ENCODE measurements at regions not wholly inside any gene's neighbourhood (a gene's known extent, or its start where the extent isn't known, plus 50 kb on each side); places are given as distances from the start of the nearest gene placed in this dataset.

DNA sequence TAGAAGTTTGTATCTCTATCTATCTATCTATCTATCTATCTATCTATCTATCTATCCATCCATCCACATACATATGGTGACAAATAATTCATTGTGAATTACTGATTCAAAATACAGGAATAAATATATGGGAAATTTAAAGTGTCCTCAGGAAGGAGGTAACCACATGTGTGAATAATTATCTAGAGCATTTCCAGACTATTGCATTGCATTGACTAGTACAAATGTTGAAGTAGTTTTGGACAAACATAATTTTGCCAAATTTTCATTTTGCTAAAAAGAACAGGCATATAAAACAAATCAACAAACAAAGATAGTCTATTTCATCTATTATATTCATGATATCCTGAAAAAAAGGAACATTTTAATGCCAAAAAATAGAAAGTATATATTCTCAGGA is 192.7 kb downstream of the UTRN start:
- ATAC-seq (no peak), DNase-seq (ENCODE audit: low read depth, low spot score) (no peak)
- CTCF ChIA-PET = no interaction called here
- H3K4me1 ChIP-seq (ENCODE audit: control insufficient read depth, insufficient read depth, low read length) = no peaks in the 10 kb centered on the region
- peaks cover 15% of the 10 kb centered on the region for H3K36me3 ChIP-seq (ENCODE audit: control insufficient read depth, insufficient read depth, low read length)
- TF ChIP-seq TCF7L2 (IDR thresholded peaks at IDR 0.05; ENCODE audit: low read depth, low read length) = no peak
- no peak for TF ChIP-seq POLR2AphosphoS5 (IDR thresholded peaks at IDR 0.05; ENCODE audit: low read depth, low read length)
- TF ChIP-seq SIN3A (IDR thresholded peaks at IDR 0.05; ENCODE audit: borderline replicate concordance, insufficient read depth, low read depth, low read length) = no peak
- no peaks in the 10 kb centered on the region for H3K27me3 ChIP-seq (ENCODE audit: control insufficient read depth, insufficient read depth, low read length)
- BruUV-seq (replicated peaks) = no TSS peak
- POLR2A ChIA-PET = interaction anchor here (0.7 kb wide), 1 partner anchor 43 kb away, joined by 3 read pairs; no protein-coding TSS in a partner anchor
- no peaks in the 10 kb centered on the region for H3K9me3 ChIP-seq (ENCODE audit: control insufficient read depth, insufficient read depth, low read depth, low read length)
- in situ Hi-C loops (cut with HindIII; ENCODE audit: low pct_unique_long_range_greater_than_20kb, low sequenced_read_pairs) = loop anchor here (10.0 to 25.0 kb wide), 2 partner anchors 193 to 366 kb away; partner anchors contain the start of gene UTRN
- H3K27ac ChIP-seq (ENCODE audit: low read length) = no peak overlapping the region
- no peak overlapping the region for H3K4me3 ChIP-seq (ENCODE audit: low read depth in 2 of 2, low read length in 2 of 2)
- intact Hi-C loops (cut with micrococcal nuclease; ENCODE audit: unreplicated experiment) = no loop called here

- ATAC-seq = no peak
- TF ChIP-seq, protein P1, sequence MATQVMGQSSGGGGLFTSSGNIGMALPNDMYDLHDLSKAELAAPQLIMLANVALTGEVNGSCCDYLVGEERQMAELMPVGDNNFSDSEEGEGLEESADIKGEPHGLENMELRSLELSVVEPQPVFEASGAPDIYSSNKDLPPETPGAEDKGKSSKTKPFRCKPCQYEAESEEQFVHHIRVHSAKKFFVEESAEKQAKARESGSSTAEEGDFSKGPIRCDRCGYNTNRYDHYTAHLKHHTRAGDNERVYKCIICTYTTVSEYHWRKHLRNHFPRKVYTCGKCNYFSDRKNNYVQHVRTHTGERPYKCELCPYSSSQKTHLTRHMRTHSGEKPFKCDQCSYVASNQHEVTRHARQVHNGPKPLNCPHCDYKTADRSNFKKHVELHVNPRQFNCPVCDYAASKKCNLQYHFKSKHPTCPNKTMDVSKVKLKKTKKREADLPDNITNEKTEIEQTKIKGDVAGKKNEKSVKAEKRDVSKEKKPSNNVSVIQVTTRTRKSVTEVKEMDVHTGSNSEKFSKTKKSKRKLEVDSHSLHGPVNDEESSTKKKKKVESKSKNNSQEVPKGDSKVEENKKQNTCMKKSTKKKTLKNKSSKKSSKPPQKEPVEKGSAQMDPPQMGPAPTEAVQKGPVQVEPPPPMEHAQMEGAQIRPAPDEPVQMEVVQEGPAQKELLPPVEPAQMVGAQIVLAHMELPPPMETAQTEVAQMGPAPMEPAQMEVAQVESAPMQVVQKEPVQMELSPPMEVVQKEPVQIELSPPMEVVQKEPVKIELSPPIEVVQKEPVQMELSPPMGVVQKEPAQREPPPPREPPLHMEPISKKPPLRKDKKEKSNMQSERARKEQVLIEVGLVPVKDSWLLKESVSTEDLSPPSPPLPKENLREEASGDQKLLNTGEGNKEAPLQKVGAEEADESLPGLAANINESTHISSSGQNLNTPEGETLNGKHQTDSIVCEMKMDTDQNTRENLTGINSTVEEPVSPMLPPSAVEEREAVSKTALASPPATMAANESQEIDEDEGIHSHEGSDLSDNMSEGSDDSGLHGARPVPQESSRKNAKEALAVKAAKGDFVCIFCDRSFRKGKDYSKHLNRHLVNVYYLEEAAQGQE (IDR thresholded peaks at IDR 0.05; ENCODE audit: insufficient read depth in 1 of 2, low read depth in 2 of 2, low read length in 1 of 2) = no peak
- TF ChIP-seq TCF7L2 (IDR thresholded peaks at IDR 0.05; ENCODE audit: low read depth, low read length) (no peak), SIN3A (IDR thresholded peaks at IDR 0.05; ENCODE audit: borderline replicate concordance, insufficient read depth, low read depth, low read length) (no peak), POLR2AphosphoS5 (IDR thresholded peaks at IDR 0.05; ENCODE audit: low read depth, low read length) (no peak)
- TF ChIP-seq, protein P2, sequence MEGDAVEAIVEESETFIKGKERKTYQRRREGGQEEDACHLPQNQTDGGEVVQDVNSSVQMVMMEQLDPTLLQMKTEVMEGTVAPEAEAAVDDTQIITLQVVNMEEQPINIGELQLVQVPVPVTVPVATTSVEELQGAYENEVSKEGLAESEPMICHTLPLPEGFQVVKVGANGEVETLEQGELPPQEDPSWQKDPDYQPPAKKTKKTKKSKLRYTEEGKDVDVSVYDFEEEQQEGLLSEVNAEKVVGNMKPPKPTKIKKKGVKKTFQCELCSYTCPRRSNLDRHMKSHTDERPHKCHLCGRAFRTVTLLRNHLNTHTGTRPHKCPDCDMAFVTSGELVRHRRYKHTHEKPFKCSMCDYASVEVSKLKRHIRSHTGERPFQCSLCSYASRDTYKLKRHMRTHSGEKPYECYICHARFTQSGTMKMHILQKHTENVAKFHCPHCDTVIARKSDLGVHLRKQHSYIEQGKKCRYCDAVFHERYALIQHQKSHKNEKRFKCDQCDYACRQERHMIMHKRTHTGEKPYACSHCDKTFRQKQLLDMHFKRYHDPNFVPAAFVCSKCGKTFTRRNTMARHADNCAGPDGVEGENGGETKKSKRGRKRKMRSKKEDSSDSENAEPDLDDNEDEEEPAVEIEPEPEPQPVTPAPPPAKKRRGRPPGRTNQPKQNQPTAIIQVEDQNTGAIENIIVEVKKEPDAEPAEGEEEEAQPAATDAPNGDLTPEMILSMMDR (IDR thresholded peaks at IDR 0.05) = no peak
- intact Hi-C loops (cut with micrococcal nuclease; ENCODE audit: unreplicated experiment) = no loop called here
Measured at GRCh38 chr6:144478483-144478882, 193.3 kb downstream of the UTRN start.

GRCh38 chr6:144479991-144480390 is 194.9 kb downstream of the UTRN start:
- ChIA-PET CTCF (no interaction called here), POLR2A (no interaction called here)
- H3K36me3 ChIP-seq (ENCODE audit: control insufficient read depth, insufficient read depth, low read length) = peaks cover 9% of the 10 kb centered on the region; the same call in 1 of the 2 replicates
- no peak overlapping the region for H3K4me3 ChIP-seq (ENCODE audit: low read depth in 2 of 2, low read length in 2 of 2)
- no peaks in the 10 kb centered on the region for H3K4me1 ChIP-seq (ENCODE audit: control insufficient read depth, insufficient read depth, low read length)
- H3K9me3 ChIP-seq (ENCODE audit: control insufficient read depth, insufficient read depth, low read depth, low read length) = no peaks in the 10 kb centered on the region
- TF ChIP-seq TCF7L2 (IDR thresholded peaks at IDR 0.05; ENCODE audit: low read depth, low read length) (no peak), SIN3A (IDR thresholded peaks at IDR 0.05; ENCODE audit: borderline replicate concordance, insufficient read depth, low read depth, low read length) (no peak), POLR2AphosphoS5 (IDR thresholded peaks at IDR 0.05; ENCODE audit: low read depth, low read length) (no peak)
- TF ChIP-seq, protein P2 (IDR thresholded peaks at IDR 0.05) = no peak
- TF ChIP-seq, protein P1 (IDR thresholded peaks at IDR 0.05; ENCODE audit: insufficient read depth in 1 of 2, low read depth in 2 of 2, low read length in 1 of 2) = no peak
- ATAC-seq (no peak), DNase-seq (ENCODE audit: low read depth, low spot score) (no peak)
- intact Hi-C loops (cut with micrococcal nuclease; ENCODE audit: unreplicated experiment) (loop anchor here (5.0 kb wide), 2 partner anchors 193 to 263 kb away; partner anchors contain the start of gene UTRN), in situ Hi-C loops (cut with HindIII; ENCODE audit: low pct_unique_long_range_greater_than_20kb, low sequenced_read_pairs) (loop anchor here (10.0 to 25.0 kb wide), 2 partner anchors 195 to 368 kb away; partner anchors contain the start of gene UTRN)
- no peak overlapping the region for H3K27ac ChIP-seq (ENCODE audit: low read length)
- no peaks in the 10 kb centered on the region for H3K27me3 ChIP-seq (ENCODE audit: control insufficient read depth, insufficient read depth, low read length)
- no TSS peak for BruUV-seq (replicated peaks)

More at GRCh38 chr6:144478483-144478882, 193.3 kb downstream of the UTRN start:
- BruUV-seq (replicated peaks) = no TSS peak
- Histone ChIP-seq H3K27ac (ENCODE audit: low read length) (no peak overlapping the region), H3K9me3 (ENCODE audit: control insufficient read depth, insufficient read depth, low read depth, low read length) (no peaks in the 10 kb centered on the region), H3K4me3 (ENCODE audit: low read depth in 2 of 2, low read length in 2 of 2) (no peak overlapping the region), H3K36me3 (ENCODE audit: control insufficient read depth, insufficient read depth, low read length) (peaks cover 15% of the 10 kb centered on the region), H3K4me1 (ENCODE audit: control insufficient read depth, insufficient read depth, low read length) (no peaks in the 10 kb centered on the region), H3K27me3 (ENCODE audit: control insufficient read depth, insufficient read depth, low read length) (no peaks in the 10 kb centered on the region)
- ChIA-PET CTCF (no interaction called here), POLR2A (interaction anchor here (0.7 kb wide), 1 partner anchor 44 kb away, joined by 3 read pairs; no protein-coding TSS in a partner anchor)
- in situ Hi-C loops (cut with HindIII; ENCODE audit: low pct_unique_long_range_greater_than_20kb, low sequenced_read_pairs) = loop anchor here (10.0 to 25.0 kb wide), 2 partner anchors 194 to 366 kb away; partner anchors contain the start of gene UTRN
- DNase-seq (ENCODE audit: low read depth, low spot score) = no peak
